Ovary (tissue), 3 donors: ENCODE measurements at regions not wholly inside any gene's neighbourhood (a gene's known extent, or its start where the extent isn't known, plus 50 kb on each side); places are given as distances from the start of the nearest gene placed in this dataset.
"Not testable (repeated sequence)": the region's sequence is repeated elsewhere in the genome, so short reads cannot be mapped to it uniquely, and the experiment has no call there.

Experiments used
- CTCF ChIP-seq, 3 donors: fragments of 450-650 bp in 2 of 3; fragments of 200-600 bp in 1 of 3; IDR thresholded peaks; one replicate each; pipeline versions ENCODE4 v1.5.1 to v1.8.0; 2016 to 2022; ENCODE audit warnings: antibody characterized with exemption in 3 of 3, mild to moderate bottlenecking in 1 of 3
- EP300 ChIP-seq: sonication (generic); formaldehyde crosslinking; IDR thresholded peaks from one replicate; pipeline ENCODE4 v1.6.1; 2017; ENCODE audit warnings: antibody characterized with exemption
- POLR2A ChIP-seq: fragments of 450-650 bp; IDR thresholded peaks from one replicate; pipeline ENCODE4 v1.6.1; 2017; ENCODE audit warnings: antibody characterized with exemption, mild to moderate bottlenecking, moderate library complexity
- donor health status: DM: no; HTN: no; CAD: no.

DNA sequence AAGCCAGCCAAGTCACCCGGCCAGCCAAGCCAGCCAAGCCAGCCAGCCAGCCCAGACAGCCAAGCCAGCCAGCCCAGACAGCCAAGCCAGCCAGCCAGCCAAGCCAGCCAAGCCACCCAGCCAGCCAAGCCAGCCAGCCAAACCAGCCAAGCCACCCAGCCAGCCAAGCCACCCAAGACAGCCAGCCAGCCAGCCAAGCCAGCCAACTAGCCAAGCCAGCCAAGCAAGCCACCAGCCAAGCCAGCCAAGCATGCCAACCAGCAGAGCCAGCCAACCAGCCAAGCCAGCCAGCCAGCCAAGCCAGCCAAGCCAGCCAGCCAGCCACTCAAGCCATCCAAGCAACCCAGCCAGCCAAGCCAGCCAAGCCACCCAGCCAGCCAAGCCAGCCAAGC, 323.1 kb upstream of the PLGLB2 start:
- not testable (repeated sequence) for TF ChIP-seq CTCF (IDR thresholded peaks at IDR 0.05); POLR2A; EP300
